ENCODE measurements at regions not wholly inside any gene's neighbourhood (a gene's known extent, or its start where the extent isn't known, plus 50 kb on each side); places are given as distances from the start of the nearest gene placed in this dataset.

GRCh38 chr11:113549061-113549460, 73.9 kb upstream of the DRD2 start:
- no peak for TF ChIP-seq CTCF (IDR thresholded peaks at IDR 0.05; ENCODE audit: extremely low read depth, insufficient read depth, missing control alignments)
- in situ Hi-C loops (cut with MboI; ENCODE audit: low pct_unique_long_range_greater_than_20kb, low sequenced_read_pairs, unreplicated experiment) = no loop called here
- DNase-seq (ENCODE audit: low spot score) = no peak

GRCh38 chr11:113547739-113548138, 72.5 kb upstream of the DRD2 start:
- DNase-seq (ENCODE audit: low spot score) = no peak
- TF ChIP-seq CTCF (IDR thresholded peaks at IDR 0.05; ENCODE audit: extremely low read depth, insufficient read depth, missing control alignments) = no peak
- in situ Hi-C loops (cut with MboI; ENCODE audit: low pct_unique_long_range_greater_than_20kb, low sequenced_read_pairs, unreplicated experiment) = no loop called here

- no peak for TF ChIP-seq CTCF (IDR thresholded peaks at IDR 0.05; ENCODE audit: extremely low read depth, insufficient read depth, missing control alignments)
- in situ Hi-C loops (cut with MboI; ENCODE audit: low pct_unique_long_range_greater_than_20kb, low sequenced_read_pairs, unreplicated experiment) = no loop called here
- no peak for DNase-seq (ENCODE audit: low spot score)
These were observed 71.7 kb upstream of the DRD2 start for GRCh38 chr11:113546757-113547507.

- no peak for TF ChIP-seq CTCF (IDR thresholded peaks at IDR 0.05; ENCODE audit: extremely low read depth, insufficient read depth, missing control alignments)
- no peak for DNase-seq (ENCODE audit: low spot score)
- in situ Hi-C loops (cut with MboI; ENCODE audit: low pct_unique_long_range_greater_than_20kb, low sequenced_read_pairs, unreplicated experiment) = no loop called here
These were observed 67.2 kb upstream of the DRD2 start for GRCh38 chr11:113542420-113542819.

- in situ Hi-C loops (cut with MboI; ENCODE audit: low pct_unique_long_range_greater_than_20kb, low sequenced_read_pairs, unreplicated experiment) = no loop called here
These were observed 65.5 kb upstream of the DRD2 start for GRCh38 chr11:113540416-113541330.

More at GRCh38 chr11:113540416-113541330, 65.5 kb upstream of the DRD2 start:
- no peak for DNase-seq (ENCODE audit: low spot score)
- TF ChIP-seq CTCF (IDR thresholded peaks at IDR 0.05; ENCODE audit: extremely low read depth, insufficient read depth, missing control alignments) = no peak
